ENCODE measurements at regions not wholly inside any gene's neighbourhood (a gene's known extent, or its start where the extent isn't known, plus 50 kb on each side); places are given as distances from the start of the nearest gene placed in this dataset.

DNA sequence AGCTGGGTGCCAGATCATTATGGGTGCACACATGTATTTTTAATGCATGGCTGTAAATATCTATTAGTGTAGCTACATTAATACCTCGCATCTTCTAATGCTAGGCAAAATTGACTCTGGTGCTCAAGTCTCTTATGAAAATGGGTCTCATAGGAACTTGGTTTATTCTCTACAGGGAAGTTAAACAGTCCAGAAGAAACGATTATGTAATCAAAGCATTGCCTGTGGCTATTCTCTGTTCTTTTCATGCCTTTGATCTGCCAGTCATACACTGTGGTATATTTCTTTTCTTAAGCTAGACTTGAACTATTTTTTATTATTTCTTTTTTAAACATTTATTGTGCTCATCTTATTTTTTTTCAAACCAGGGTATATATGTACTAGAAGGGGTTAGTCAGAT, 1015.0 kb downstream of the SLITRK1 start:
- Histone ChIP-seq H3K36me3 (ENCODE audit: insufficient read depth, low read length) (no peaks in the 10 kb centered on the region), H3K4me3 (no peak overlapping the region), H3K27ac (no peak overlapping the region), H3K9ac (ENCODE audit: insufficient read length) (no peak overlapping the region), H3K9me3 (ENCODE audit: low read depth, low read length) (peaks cover 3% of the 10 kb centered on the region; the same call in 1 of the 2 replicates)
- TF ChIP-seq FOXP2 (optimal IDR thresholded peaks at IDR 0.05; ENCODE audit: control extremely low read depth, extremely low read length, insufficient read depth) (no peak), POLR2AphosphoS5 (IDR thresholded peaks at IDR 0.05; ENCODE audit: borderline replicate concordance, low read depth, low read length) (no peak), EZH2 (IDR thresholded peaks at IDR 0.05) (no peak)
- DNase-seq (ENCODE audit: low read depth, low spot score) = no peak

GRCh38 chr13:82850644-82851043, 1031.6 kb downstream of the SLITRK1 start:
- H3K36me3 ChIP-seq (ENCODE audit: insufficient read depth, low read length) = no peaks in the 10 kb centered on the region
- DNase-seq (ENCODE audit: low read depth, low spot score) = no peak
- H3K9ac ChIP-seq (ENCODE audit: insufficient read length) = no peak overlapping the region
- TF ChIP-seq EZH2 (IDR thresholded peaks at IDR 0.05) (no peak), FOXP2 (optimal IDR thresholded peaks at IDR 0.05; ENCODE audit: control extremely low read depth, extremely low read length, insufficient read depth) (no peak), POLR2AphosphoS5 (IDR thresholded peaks at IDR 0.05; ENCODE audit: borderline replicate concordance, low read depth, low read length) (no peak)
- H3K27ac ChIP-seq = no peak overlapping the region
- no peak overlapping the region for H3K4me3 ChIP-seq
- H3K9me3 ChIP-seq (ENCODE audit: low read depth, low read length) = no peaks in the 10 kb centered on the region

DNA sequence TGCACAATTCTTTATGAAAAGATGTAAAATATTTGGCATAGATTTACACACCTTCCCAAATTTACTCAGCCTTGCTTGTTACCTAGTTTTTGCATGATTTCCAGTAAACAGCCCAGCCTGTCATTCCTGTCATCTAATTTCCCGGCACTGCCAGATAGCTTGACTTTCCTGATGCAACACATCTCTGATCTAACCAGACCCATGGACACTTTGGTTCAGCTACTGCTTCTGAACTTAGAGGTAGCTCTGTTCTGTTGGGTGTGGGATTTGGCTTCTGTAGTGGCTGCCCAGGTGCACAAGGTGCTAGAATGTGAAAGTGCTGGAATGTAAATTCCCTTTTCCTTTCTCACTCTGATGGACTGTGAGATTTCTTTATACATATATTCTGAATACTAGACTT, 1033.5 kb downstream of the SLITRK1 start:
- H3K36me3 ChIP-seq (ENCODE audit: insufficient read depth, low read length) = no peaks in the 10 kb centered on the region
- DNase-seq (ENCODE audit: low read depth, low spot score) = no peak
- TF ChIP-seq FOXP2 (optimal IDR thresholded peaks at IDR 0.05; ENCODE audit: control extremely low read depth, extremely low read length, insufficient read depth) = no peak
- TF ChIP-seq POLR2AphosphoS5 (IDR thresholded peaks at IDR 0.05; ENCODE audit: borderline replicate concordance, low read depth, low read length) = no peak
- no peak for TF ChIP-seq EZH2 (IDR thresholded peaks at IDR 0.05)

GRCh38 chr13:82847595-82847994, 1034.7 kb downstream of the SLITRK1 start:
- DNase-seq (ENCODE audit: low read depth, low spot score) = no peak
- Histone ChIP-seq H3K4me3 (no peak overlapping the region), H3K27ac (no peak overlapping the region), H3K36me3 (ENCODE audit: insufficient read depth, low read length) (no peaks in the 10 kb centered on the region), H3K9me3 (ENCODE audit: low read depth, low read length) (0 out of 2 replicates have a peak, but pooled peaks cover 2% of the 10 kb centered on the region), H3K9ac (ENCODE audit: insufficient read length) (no peak overlapping the region)
- TF ChIP-seq EZH2 (IDR thresholded peaks at IDR 0.05) (no peak), POLR2AphosphoS5 (IDR thresholded peaks at IDR 0.05; ENCODE audit: borderline replicate concordance, low read depth, low read length) (no peak)

More for the DNA sequence above, 1033.5 kb downstream of the SLITRK1 start:
- H3K9me3 ChIP-seq (ENCODE audit: low read depth, low read length) = no peaks in the 10 kb centered on the region
- H3K4me3 ChIP-seq = no peak overlapping the region
- no peak overlapping the region for H3K9ac ChIP-seq (ENCODE audit: insufficient read length)
- H3K27ac ChIP-seq = no peak overlapping the region

- Histone ChIP-seq H3K9me3 (ENCODE audit: low read depth, low read length) (no peaks in the 10 kb centered on the region), H3K27ac (no peak overlapping the region), H3K36me3 (ENCODE audit: insufficient read depth, low read length) (no peaks in the 10 kb centered on the region), H3K9ac (ENCODE audit: insufficient read length) (no peak overlapping the region), H3K4me3 (no peak overlapping the region)
- no peak for TF ChIP-seq EZH2 (IDR thresholded peaks at IDR 0.05)
- TF ChIP-seq FOXP2 (optimal IDR thresholded peaks at IDR 0.05; ENCODE audit: control extremely low read depth, extremely low read length, insufficient read depth) = no peak
- TF ChIP-seq POLR2AphosphoS5 (IDR thresholded peaks at IDR 0.05; ENCODE audit: borderline replicate concordance, low read depth, low read length) = no peak
- DNase-seq (ENCODE audit: low read depth, low spot score) = no peak
These were observed 1048.4 kb downstream of the SLITRK1 start for GRCh38 chr13:82833923-82834322.

DNA sequence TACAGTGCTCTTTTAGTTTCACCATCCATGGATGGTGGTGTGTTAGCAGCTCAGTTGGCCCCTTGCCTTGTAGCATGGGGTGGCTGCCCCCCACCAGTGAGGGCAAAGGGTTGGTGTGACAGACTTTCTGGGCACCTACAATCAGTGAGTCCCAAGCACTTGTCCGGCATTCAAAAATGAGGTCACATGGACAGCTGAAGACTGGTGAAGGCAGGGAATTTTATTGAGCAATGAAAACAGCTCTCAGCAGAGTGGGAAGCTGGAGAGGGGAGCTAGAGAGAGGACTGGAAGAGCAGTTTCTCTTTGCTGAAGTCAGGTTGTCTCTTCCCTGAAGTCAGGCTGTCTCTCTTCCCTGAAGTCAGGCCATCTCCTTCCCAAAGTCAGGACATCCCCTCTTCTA, 1053.2 kb downstream of the SLITRK1 start:
- H3K9me3 ChIP-seq (ENCODE audit: low read depth, low read length) = no peaks in the 10 kb centered on the region
- no peak overlapping the region for H3K4me3 ChIP-seq
- no peak overlapping the region for H3K27ac ChIP-seq
- no peaks in the 10 kb centered on the region for H3K36me3 ChIP-seq (ENCODE audit: insufficient read depth, low read length)
- DNase-seq (ENCODE audit: low read depth, low spot score) = no peak
- TF ChIP-seq POLR2AphosphoS5 (IDR thresholded peaks at IDR 0.05; ENCODE audit: borderline replicate concordance, low read depth, low read length) (no peak), EZH2 (IDR thresholded peaks at IDR 0.05) (no peak)
- no peak overlapping the region for H3K9ac ChIP-seq (ENCODE audit: insufficient read length)

- no peaks in the 10 kb centered on the region for H3K9me3 ChIP-seq (ENCODE audit: low read depth, low read length)
- TF ChIP-seq POLR2AphosphoS5 (IDR thresholded peaks at IDR 0.05; ENCODE audit: borderline replicate concordance, low read depth, low read length) = no peak
- no peak for TF ChIP-seq EZH2 (IDR thresholded peaks at IDR 0.05)
- no peak for TF ChIP-seq FOXP2 (optimal IDR thresholded peaks at IDR 0.05; ENCODE audit: control extremely low read depth, extremely low read length, insufficient read depth)
- H3K27ac ChIP-seq = no peak overlapping the region
- H3K36me3 ChIP-seq (ENCODE audit: insufficient read depth, low read length) = no peaks in the 10 kb centered on the region
- H3K9ac ChIP-seq (ENCODE audit: insufficient read length) = no peak overlapping the region
- no peak for DNase-seq (ENCODE audit: low read depth, low spot score)
- H3K4me3 ChIP-seq = no peak overlapping the region
These were observed 1054.5 kb downstream of the SLITRK1 start for GRCh38 chr13:82827724-82828123.

DNA sequence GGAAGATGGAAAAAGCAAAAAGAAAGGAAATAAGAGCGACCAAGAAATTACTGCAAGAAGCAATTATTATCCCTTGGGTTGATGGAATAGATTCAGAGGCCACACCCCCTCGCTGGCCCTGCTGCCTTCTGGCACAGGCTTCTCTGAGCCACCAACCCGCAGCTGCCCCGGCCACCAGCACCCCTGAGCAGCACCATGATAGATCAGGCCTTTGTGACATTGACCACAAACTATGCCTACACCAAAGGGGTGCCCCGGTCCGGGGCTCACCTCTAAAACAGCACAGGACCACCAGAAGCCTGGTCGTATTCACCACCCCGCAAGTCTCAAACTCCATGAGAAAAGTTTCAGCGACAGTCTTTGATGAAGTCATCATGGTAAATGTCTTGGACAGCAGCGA, 1059.3 kb downstream of the SLITRK1 start:
- DNase-seq (ENCODE audit: low read depth, low spot score) = no peak
- Histone ChIP-seq H3K36me3 (ENCODE audit: insufficient read depth, low read length) (no peaks in the 10 kb centered on the region), H3K9me3 (ENCODE audit: low read depth, low read length) (no peaks in the 10 kb centered on the region), H3K9ac (ENCODE audit: insufficient read length) (no peak overlapping the region), H3K27ac (no peak overlapping the region), H3K4me3 (no peak overlapping the region)
- TF ChIP-seq EZH2 (IDR thresholded peaks at IDR 0.05) (no peak), FOXP2 (optimal IDR thresholded peaks at IDR 0.05; ENCODE audit: control extremely low read depth, extremely low read length, insufficient read depth) (no peak), POLR2AphosphoS5 (IDR thresholded peaks at IDR 0.05; ENCODE audit: borderline replicate concordance, low read depth, low read length) (no peak)

- Histone ChIP-seq H3K36me3 (ENCODE audit: insufficient read depth, low read length) (no peaks in the 10 kb centered on the region), H3K4me3 (no peak overlapping the region), H3K9me3 (ENCODE audit: low read depth, low read length) (no peaks in the 10 kb centered on the region), H3K27ac (no peak overlapping the region), H3K9ac (ENCODE audit: insufficient read length) (no peak overlapping the region)
- TF ChIP-seq EZH2 (IDR thresholded peaks at IDR 0.05) (no peak), FOXP2 (optimal IDR thresholded peaks at IDR 0.05; ENCODE audit: control extremely low read depth, extremely low read length, insufficient read depth) (no peak), POLR2AphosphoS5 (IDR thresholded peaks at IDR 0.05; ENCODE audit: borderline replicate concordance, low read depth, low read length) (no peak)
- no peak for DNase-seq (ENCODE audit: low read depth, low spot score)
These were observed 1065.1 kb downstream of the SLITRK1 start for GRCh38 chr13:82817133-82817532.

All from SK-N-MC (cell line).